ENCODE measurements at regions not wholly inside any gene's neighbourhood (a gene's known extent, or its start where the extent isn't known, plus 50 kb on each side); places are given as distances from the start of the nearest gene placed in this dataset.
A peak's percentile ranks its signal among the peaks of the same experiment; 100 is the strongest.

DNA sequence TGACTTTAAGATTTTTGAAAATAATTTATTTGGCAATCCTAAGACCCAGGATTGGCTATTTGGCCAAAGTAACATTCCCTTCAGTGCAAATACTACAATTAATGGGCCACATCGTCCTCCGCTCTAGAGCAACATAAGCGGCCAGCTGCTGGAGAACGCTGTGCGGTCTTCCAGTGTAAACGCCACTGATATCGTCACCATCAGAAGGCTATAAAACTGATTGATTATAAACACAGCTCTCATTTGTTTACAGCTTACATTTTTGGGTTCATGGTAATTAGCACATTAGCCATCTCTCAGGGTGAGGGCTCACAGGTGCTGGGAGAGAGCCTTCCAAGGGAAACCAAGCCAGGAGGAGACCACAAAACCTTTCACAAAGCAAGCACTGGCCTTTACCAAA, 130.1 kb upstream of the BMP4 start:
- DNase-seq (ENCODE audit: low spot score) (no peak), ATAC-seq (peak; percentile 68)
- intact Hi-C loops (cut with DNase I): no loop called here

DNA sequence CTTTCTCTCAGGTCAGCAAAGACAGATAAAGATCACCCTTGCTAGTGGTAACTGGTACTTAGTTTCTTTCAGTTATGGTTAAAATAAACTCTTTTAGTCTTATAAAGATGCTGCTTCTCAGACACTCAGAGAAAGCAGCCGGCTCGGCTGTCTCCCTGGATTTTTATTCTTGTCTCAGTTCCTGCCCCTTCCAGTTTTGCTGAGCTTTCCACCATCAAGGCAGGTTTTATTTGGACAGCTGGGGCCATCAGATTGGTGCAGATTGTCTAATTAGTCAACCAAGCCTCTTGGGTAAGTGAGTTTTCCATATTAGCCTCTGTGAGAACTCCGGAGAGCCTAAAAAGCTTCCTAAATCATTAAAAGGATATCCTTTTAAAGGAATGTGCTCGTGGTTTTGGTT, 130.8 kb upstream of the BMP4 start:
- DNase-seq (ENCODE audit: low spot score) (no peak), ATAC-seq (peak; percentile 61)
- intact Hi-C loops (cut with DNase I): no loop called here

- intact Hi-C loops (cut with DNase I): no loop called here
- no peak for ATAC-seq
- no peak for DNase-seq (ENCODE audit: low spot score)
These were observed 131.6 kb upstream of the BMP4 start for GRCh38 chr14:54088271-54088670.

GRCh38 chr14:54090274-54090673, 133.6 kb upstream of the BMP4 start:
- no peak for DNase-seq (ENCODE audit: low spot score)
- no peak for ATAC-seq
- intact Hi-C loops (cut with DNase I): no loop called here

DNA sequence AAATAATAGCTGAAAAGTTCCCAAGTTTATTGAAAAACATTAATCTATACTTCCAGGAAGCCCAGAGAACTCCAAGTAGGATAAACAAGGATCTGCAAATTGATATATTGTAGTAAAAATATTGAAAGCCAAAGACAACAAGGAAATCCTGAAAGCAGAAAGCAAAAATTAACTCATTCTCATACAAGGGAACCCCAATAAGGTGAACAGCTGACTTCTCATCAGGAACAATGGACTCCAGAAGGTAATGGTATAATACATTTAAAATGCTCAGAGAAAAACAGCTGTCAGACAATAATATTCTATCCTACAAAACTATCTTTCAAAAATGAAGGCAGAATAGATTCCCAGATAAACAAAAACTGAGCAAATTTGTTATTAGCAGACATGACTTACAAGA, 138.1 kb upstream of the BMP4 start:
- no peak for ATAC-seq

DNA sequence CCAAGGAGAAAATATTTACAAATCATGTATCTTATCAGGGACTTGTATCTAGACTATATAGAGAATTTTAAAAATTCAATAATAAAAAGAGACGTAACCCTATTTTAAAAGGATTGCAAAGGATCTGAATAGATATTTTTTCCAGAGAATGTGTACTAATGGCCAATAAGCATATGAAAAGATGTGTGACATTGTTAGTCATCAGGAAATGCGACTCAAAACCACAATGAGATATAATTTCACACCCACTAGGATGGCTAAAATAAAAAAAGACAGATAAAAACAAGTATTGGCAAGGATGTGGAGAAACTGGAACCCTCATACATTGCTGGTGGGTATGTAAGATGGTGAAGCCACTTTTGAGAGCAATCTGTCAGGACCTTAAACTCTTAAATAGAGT, 141.9 kb upstream of the BMP4 start:
- DNase-seq (ENCODE audit: low spot score) (no peak), ATAC-seq (no peak)
- intact Hi-C loops (cut with DNase I): no loop called here

More for the DNA sequence above, 138.1 kb upstream of the BMP4 start:
- no peak for DNase-seq (ENCODE audit: low spot score)
- intact Hi-C loops (cut with DNase I): no loop called here

- ATAC-seq (no peak), DNase-seq (ENCODE audit: low spot score) (no peak)
- intact Hi-C loops (cut with DNase I): no loop called here
These were observed 145.4 kb upstream of the BMP4 start for GRCh38 chr14:54102051-54102456.

DNA sequence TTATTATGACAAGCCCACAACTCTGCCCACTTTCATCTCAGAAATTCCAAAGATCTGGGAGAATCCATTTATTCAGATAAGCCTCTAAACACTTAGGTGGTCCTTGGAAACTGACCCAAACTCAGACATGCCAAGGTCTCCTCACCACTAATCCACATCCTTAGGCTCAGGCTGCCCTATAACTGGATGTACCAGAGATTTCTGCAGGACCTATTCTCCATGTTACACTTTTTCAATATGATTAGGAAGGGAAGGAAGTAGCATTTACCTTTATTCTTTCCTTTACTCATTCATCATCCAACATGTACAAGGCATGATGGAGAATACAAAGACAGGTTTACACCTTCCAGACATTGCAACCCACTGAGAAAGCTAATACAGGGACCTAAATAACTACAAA, 145.9 kb upstream of the BMP4 start:
- DNase-seq (ENCODE audit: low spot score) (no peak), ATAC-seq (no peak)
- intact Hi-C loops (cut with DNase I): no loop called here

DNA sequence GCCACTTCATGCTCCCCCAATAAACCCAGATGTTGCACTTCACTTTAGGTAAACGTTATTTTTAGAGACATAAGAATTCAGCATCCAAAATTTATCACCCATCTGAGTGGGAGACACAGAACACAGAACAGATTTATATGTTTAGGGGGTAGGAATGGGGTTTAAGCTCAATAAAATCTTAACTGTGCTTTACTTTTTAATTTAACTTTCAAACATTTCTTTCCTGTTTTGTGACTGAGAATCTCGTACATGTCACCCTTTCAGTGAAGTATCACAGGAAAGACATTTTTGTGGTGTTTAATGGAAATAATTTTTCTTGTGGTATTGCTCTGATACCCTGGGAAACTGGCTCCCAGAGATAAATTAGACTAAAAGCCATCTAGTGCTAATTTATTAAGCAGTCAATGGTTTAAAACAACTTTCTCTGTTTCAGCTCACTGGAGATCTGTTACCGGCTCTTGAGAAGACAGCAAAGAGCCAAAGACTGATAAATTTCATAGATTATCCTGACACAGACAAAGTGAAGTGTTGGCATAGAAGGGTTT, 148.0 kb upstream of the BMP4 start:
- intact Hi-C loops (cut with DNase I): no loop called here
- ATAC-seq: no peak
- no peak for DNase-seq (ENCODE audit: low spot score)

DNA sequence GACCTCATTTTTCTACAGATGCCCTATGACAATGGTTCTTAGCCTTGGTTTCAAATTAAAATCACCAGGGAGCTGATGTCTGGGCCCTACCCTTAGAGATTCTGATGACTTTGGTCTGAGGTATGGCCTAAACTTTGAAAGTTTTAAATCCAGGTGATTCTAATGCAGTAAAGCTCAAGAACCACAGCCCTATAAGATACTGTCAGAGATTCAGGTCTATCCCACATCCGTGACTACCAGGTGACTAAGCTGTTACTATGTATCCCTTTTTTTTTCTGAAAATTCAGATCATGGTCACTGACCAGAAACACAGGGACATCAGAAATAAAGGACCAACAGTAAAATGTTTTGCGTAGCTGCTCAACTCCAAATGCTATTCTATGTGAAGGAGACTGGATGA, 148.8 kb upstream of the BMP4 start:
- no peak for DNase-seq (ENCODE audit: low spot score)
- ATAC-seq: no peak
- intact Hi-C loops (cut with DNase I): no loop called here

GRCh38 chr14:54105898-54106297, 149.3 kb upstream of the BMP4 start:
- DNase-seq (ENCODE audit: low spot score) (no peak), ATAC-seq (no peak)
- intact Hi-C loops (cut with DNase I): no loop called here

- intact Hi-C loops (cut with DNase I): no loop called here
- no peak for DNase-seq (ENCODE audit: low spot score)
- peak; percentile 75 for ATAC-seq
These were observed 150.2 kb upstream of the BMP4 start for GRCh38 chr14:54106661-54107377.

- DNase-seq (ENCODE audit: low spot score) (no peak), ATAC-seq (no peak)
- intact Hi-C loops (cut with DNase I): no loop called here
These were observed 152.2 kb upstream of the BMP4 start for GRCh38 chr14:54108481-54109471.

- DNase-seq (ENCODE audit: low spot score): no peak
- intact Hi-C loops (cut with DNase I): no loop called here
- ATAC-seq: no peak
These were observed 153.0 kb upstream of the BMP4 start for GRCh38 chr14:54109521-54110120.

DNA sequence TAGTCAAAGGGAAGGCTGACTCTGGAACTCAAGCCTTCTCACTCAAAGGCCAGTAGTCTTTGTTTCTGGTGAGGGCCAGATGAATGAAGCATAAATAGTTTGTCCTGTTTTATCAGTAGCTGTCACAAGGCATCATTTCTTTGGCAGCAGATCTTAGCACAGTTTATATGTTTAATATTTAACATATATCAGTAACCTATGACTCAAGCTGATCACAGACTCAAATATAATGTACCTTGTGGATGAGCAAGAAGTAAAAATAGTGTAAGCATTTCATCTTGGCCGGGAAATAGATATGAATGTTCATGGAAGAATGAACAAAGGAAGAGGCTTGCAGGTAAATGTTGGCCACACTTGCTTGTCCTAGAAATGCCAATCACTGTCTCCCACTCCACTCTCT, 158.3 kb upstream of the BMP4 start:
- DNase-seq (ENCODE audit: low spot score) (no peak), ATAC-seq (no peak)
- intact Hi-C loops (cut with DNase I): no loop called here

GRCh38 chr14:54116198-54116885, 159.7 kb upstream of the BMP4 start:
- DNase-seq (ENCODE audit: low spot score) (no peak), ATAC-seq (no peak)
- intact Hi-C loops (cut with DNase I): no loop called here

GRCh38 chr14:54116972-54117371, 160.3 kb upstream of the BMP4 start:
- intact Hi-C loops (cut with DNase I): no loop called here
- DNase-seq (ENCODE audit: low spot score): no peak
- ATAC-seq: no peak

DNA sequence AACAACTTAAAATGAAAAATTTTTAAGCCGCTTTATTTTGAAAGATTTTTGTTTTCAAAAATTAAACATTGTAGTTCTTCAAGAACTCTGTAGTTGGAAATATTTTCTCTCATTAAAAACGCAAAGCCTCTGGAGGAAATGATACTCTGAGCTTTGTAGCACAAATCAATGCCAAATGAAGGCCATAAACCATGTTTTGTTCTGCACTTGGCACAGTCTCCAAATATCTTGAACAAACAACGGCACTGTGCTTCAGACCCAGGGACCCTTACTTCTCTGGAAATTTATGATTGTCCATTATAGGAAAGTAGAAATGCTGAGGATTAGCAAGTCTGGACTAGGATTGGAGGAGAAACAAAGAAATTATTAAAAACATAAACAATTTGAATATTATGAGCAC, 160.8 kb upstream of the BMP4 start:
- intact Hi-C loops (cut with DNase I): no loop called here
- no peak for DNase-seq (ENCODE audit: low spot score)
- no peak for ATAC-seq

- DNase-seq (ENCODE audit: low spot score): no peak
- no peak for ATAC-seq
- intact Hi-C loops (cut with DNase I): no loop called here
These were observed 161.3 kb upstream of the BMP4 start for GRCh38 chr14:54117924-54118323.

Data from sciatic nerve (tissue), 2 donors.